ENCODE measurements at regions not wholly inside any gene's neighbourhood (a gene's known extent, or its start where the extent isn't known, plus 50 kb on each side); places are given as distances from the start of the nearest gene placed in this dataset.

- no peak for DNase-seq (ENCODE audit: low read depth)
Observed at GRCh38 chr1:56150441-56151215, 428.7 kb downstream of the PLPP3 start.

- DNase-seq (ENCODE audit: low read depth) = no peak
Observed at GRCh38 chr1:56149761-56150160, 429.6 kb downstream of the PLPP3 start.

GRCh38 chr1:56148326-56149193, 430.8 kb downstream of the PLPP3 start:
- DNase-seq (ENCODE audit: low read depth) = no peak

DNA sequence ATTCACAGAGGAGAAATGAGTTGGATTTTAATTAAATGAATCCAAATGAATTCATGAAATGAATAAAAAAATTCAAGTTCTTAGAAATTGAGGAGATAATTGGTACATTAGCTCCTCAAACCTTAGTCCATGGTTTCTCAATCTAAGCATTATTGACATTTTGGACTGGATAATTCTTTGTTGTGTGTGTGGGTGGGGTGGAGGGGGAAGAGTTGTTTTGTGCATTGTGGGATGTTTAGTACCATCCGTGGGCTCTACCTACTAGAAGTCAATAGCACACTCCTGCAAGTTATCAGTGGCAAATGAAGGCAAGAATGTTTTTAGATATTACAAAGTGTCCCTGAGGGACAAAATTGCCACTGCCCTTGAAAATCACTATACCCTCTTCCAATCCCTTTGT, 431.9 kb downstream of the PLPP3 start:
- DNase-seq (ENCODE audit: low read depth) = no peak

DNA sequence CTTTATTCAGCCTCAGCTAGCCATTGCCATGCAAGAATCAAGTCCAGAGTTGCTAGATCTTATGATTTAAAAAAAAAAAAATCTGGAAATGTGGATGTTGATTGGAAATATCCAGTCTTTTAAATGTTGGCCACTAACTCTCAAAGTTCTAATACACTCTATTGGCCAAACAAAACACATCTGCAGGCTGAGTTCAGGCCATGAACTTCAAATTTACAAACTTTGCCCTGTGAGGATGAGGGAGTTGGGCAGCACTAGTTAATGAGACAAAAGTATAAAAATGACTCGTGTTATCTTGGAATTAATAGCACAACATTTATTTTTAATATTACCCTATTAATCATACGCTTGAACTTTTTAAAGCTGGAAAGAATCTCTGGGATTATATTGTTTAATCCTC, 432.3 kb downstream of the PLPP3 start:
- no peak for DNase-seq (ENCODE audit: low read depth)

DNA sequence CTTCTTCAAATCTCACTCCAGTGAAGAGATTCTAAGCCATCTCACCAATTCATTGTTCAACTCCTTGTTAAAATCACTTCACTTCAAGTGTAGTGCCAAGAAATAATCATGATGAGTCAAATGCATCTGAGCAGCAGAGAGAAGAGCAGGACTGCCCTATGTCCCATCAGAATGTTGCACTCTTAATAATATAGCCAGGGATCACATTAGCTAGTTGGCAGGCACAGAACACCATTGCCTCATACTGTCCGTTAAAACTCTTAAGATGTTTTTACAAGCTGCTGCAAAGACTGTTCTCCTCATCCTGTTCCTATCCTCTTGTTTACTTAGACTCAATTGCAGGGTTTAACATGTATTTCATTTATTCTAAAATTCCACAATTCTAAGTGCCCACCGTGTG, 432.9 kb downstream of the PLPP3 start:
- no peak for DNase-seq (ENCODE audit: low read depth)

GRCh38 chr1:56145581-56145980, 433.8 kb downstream of the PLPP3 start:
- no peak for DNase-seq (ENCODE audit: low read depth)

DNA sequence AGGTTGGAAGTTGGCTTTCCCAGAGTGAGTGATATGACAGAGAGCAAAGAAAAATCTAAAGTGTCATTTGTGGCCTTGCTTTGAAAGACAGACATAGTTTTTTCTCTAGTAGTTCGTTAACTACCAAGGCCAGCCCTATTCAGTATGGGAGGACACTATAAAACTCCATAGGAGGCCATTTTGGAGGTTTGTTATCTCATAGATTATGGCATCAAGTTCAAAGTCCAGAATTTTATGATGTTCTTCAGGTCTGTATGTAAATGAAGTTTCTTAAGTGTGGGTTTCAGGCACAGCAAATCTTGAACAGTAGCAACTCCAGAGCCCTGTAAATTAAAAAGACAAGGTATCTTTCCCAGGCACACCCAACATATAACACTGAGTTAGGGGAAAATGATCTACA, 437.1 kb downstream of the PLPP3 start:
- no peak for DNase-seq (ENCODE audit: low read depth)

GRCh38 chr1:56139836-56140235, 439.5 kb downstream of the PLPP3 start:
- no peak for DNase-seq (ENCODE audit: low read depth)

DNA sequence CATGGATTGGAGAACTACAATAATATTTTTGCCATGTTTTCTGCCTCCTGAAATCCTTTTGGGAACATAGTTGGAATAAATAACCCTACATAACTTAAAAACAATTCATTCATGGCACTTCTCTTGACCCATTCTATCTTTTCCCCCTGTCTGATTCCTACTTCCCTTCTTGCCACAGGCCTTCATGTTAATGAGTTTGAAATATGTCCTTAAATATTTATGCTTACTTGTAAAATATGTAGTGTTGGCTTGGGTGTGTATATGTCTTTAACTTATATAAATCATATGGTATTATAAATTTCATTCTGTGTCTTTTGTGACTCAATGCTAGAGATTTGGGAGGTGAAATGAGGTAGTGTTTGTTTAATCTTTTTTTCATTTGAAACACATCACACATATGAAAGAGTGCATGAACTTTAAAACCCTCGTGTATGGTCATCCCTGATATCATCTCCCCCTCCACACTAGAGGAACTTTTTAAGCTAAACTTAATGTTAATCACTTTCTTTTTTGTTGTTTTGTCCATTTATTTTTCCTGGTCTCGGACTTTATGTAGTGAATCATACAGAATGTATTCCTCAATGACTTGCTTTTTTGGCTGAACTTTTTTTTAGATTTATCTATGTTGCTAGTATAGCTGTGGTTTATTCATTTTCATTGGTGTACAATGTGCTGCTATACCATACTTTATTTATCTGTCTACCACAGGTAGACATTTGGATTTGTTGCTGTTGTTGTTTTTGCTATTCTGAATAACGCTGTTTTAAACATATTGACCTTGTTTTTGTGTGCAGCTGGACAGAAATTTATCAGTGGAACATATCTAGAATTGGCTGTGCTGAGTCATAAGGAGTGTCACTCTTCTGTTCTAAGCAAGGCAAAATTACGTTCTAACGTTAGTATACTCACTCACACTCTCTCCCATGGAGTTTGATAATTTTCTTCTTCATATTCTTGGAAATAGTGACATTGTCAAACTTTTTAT, 441.6 kb downstream of the PLPP3 start:
- no peak for DNase-seq (ENCODE audit: low read depth)

DNA sequence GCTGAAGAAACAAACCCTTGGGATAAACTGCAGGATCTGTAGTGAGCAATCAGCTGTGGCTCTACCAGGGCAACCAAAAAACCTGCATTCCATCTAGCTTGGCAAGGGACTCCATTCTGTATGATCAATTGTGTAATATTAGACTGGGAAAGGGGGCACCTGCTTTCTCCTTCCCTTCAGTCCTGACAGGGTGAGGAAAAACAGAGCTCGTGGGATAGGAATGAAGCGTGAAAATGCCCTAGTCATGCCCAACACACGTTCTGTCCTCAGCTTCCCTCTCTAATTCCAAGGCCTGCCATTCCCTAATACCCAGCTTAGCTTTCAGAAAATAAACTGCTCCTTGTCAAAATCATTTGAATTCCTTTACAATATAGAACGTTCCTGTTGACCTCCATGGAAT, 442.3 kb downstream of the PLPP3 start:
- DNase-seq (ENCODE audit: low read depth) = no peak

- DNase-seq (ENCODE audit: low read depth) = no peak
Observed at GRCh38 chr1:56135864-56136147, 443.6 kb downstream of the PLPP3 start.

DNA sequence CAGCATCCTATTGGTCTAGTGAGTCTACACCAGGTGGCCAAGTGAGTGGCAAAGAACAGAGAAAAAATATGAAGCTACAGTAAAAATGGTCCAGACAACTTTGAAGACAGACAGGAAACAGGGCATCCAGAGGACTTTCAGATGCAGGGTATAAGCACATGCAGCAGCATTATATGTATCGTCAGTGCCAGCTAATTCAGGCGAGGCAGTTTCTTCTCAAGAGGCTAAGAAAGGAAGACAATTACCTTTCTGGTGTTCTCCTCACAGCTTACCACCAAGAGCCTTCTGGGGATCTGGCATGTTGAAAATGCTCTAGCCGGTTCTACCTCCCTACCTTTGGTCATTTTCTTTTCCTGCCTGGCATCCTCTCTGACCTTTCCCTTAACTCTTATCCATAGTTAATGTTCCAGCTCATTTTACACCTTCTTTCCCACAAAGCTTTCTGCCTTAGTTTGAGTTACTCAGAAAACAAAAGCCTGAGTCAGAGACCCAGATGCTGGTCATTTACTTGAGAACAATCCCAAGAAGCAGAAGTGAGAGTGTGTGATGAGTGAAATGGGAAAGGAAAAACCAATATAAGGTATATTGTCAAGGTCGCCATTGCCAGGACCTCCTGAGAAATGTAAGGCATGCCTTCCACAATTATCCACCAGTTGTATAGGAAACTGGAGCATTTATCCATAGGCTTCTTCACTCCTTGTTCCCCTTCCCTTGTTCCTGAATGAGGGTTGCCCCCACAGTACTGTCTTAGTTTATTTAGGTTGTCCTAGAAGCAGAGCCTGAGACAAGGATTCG, 444.1 kb downstream of the PLPP3 start:
- DNase-seq (ENCODE audit: low read depth) = no peak

- no peak for DNase-seq (ENCODE audit: low read depth)
Observed at GRCh38 chr1:56133522-56134472, 445.6 kb downstream of the PLPP3 start.

DNA sequence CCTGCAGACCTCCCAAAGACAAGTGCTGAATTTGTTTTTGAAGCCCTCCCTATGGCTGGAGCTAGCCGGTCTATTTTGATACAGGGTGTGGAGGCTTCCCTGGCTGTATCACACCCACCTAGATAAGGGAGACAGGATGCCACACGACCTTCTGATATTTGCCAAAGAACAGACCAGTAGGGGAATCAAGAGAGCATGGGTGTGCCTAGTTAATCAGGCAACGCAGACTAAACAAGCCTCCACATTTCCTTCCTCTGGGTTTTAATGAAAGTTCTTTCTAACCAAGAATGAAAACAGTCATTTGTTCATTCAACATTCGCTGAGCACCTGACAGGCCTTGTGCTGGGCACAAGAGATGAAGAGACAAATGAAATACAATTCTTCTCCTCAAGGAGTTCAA, 446.8 kb downstream of the PLPP3 start:
- DNase-seq (ENCODE audit: low read depth) = no peak

DNA sequence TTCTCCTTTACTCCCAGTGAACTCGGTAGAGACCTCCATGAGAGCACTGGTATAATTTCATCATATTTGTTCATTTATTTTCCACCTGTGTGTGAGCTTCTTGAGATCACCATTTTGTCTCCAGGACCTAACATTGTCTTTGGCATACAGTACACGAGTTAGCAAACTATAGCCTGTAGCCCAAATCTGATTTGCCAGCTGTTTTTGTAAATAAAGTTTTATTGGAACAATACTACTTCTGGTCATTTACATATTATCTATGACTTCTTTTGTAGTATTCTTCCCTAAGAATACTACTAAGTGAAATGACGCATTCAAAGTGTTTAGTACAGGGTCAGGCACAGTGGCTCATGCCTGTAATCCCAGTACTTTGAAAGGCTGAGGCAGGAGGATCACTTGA, 449.5 kb downstream of the PLPP3 start:
- DNase-seq (ENCODE audit: low read depth) = no peak

DNA sequence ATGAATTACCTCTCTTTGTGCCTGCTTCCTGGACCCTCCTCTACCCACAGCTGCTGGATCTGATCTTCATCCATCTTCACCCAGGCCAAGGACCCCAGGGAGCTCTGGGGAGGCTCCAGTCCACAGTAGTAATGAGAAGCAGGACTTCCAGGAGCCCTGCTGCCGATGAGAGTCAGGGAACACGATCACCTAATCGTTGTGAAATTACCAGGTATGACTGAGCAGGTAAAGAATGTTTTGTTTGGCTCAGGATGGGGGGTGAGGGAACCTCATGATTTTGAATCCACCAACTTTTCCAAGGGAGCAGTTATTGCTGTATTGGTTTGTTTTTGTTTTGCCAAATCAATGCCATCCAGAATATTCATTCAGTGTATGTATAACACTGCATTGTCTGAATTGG, 454.0 kb downstream of the PLPP3 start:
- DNase-seq (ENCODE audit: low read depth) = no peak

- no peak for DNase-seq (ENCODE audit: low read depth)
Observed at GRCh38 chr1:56123826-56124225, 455.5 kb downstream of the PLPP3 start.

DNA sequence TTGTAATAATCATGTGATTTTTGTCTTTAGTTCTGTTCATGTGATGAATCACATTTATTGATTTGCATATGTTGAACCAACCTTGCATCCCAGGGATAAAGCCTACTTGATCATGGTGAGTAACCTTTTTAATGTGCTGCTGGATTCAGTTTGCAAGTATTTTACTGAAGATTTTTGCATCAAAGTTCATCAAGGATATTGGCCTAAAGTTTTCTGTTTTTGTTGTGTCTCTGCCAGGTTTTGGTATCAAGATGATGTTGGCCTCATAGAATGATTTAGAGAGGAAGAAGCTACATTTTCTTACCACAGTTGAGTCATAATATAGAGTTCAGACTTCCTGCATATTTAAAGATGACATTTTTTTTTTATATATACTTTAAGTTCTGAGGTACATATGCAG, 455.9 kb downstream of the PLPP3 start:
- no peak for DNase-seq (ENCODE audit: low read depth)

GRCh38 chr1:56120021-56120420, 459.3 kb downstream of the PLPP3 start:
- DNase-seq (ENCODE audit: low read depth) = no peak
